RWPE2 (cell line): ENCODE measurements at regions not wholly inside any gene's neighbourhood (a gene's known extent, or its start where the extent isn't known, plus 50 kb on each side); places are given as distances from the start of the nearest gene placed in this dataset.

Experiments
- ATAC-seq: fragments of 200-7000 bp; cut with Tn5 transposase; 3 replicates; pipeline ENCODE4 v1.9.1; 2021; ENCODE audit warnings: low read depth
- DNase-seq: peaks from one replicate; pipeline ENCODE4 v3.0.0-alpha.2; 2020; ENCODE audit warnings: low spot score
- H3K27ac ChIP-seq: fragments of 450-650 bp; 2 replicates; pipeline ENCODE4 v1.5.1; 2017; ENCODE audit warnings: mild to moderate bottlenecking; ENCODE audit not compliant: poor library complexity, severe bottlenecking
- H3K27me3 ChIP-seq: fragments of 250-450 bp; sonication (Bioruptor Pico); 2 replicates; pipeline ENCODE4 v1.5.1; 2021; ENCODE audit warnings: mild to moderate bottlenecking, moderate library complexity; ENCODE audit not compliant: insufficient read depth, poor library complexity, severe bottlenecking
- H3K36me3 ChIP-seq: fragments of 250-450 bp; sonication (Bioruptor Pico); 2 replicates; pipeline ENCODE4 v1.5.1; 2020; ENCODE audit warnings: low read depth, mild to moderate bottlenecking, moderate library complexity
- H3K4me1 ChIP-seq: fragments of 250-450 bp; sonication (Bioruptor Pico); 2 replicates; pipeline ENCODE4 v1.5.1; 2021; ENCODE audit warnings: mild to moderate bottlenecking, moderate library complexity; ENCODE audit not compliant: insufficient read depth, poor library complexity, severe bottlenecking
- H3K4me3 ChIP-seq: fragments of 250-450 bp; sonication (Bioruptor Pico); 2 replicates; pipeline ENCODE4 v1.5.1; 2021; ENCODE audit warnings: mild to moderate bottlenecking, moderate library complexity; ENCODE audit not compliant: severe bottlenecking
- H3K9me3 ChIP-seq: fragments of 250-450 bp; sonication (Bioruptor Pico); 2 replicates; pipeline ENCODE4 v1.5.1; 2021; ENCODE audit warnings: mild to moderate bottlenecking, moderate library complexity; ENCODE audit not compliant: severe bottlenecking
- CTCF ChIP-seq: fragments of 450-650 bp; IDR thresholded peaks from one replicate; pipeline ENCODE4 v1.5.1; 2017; ENCODE audit warnings: mild to moderate bottlenecking, moderate library complexity; ENCODE audit not compliant: poor library complexity, severe bottlenecking

DNA sequence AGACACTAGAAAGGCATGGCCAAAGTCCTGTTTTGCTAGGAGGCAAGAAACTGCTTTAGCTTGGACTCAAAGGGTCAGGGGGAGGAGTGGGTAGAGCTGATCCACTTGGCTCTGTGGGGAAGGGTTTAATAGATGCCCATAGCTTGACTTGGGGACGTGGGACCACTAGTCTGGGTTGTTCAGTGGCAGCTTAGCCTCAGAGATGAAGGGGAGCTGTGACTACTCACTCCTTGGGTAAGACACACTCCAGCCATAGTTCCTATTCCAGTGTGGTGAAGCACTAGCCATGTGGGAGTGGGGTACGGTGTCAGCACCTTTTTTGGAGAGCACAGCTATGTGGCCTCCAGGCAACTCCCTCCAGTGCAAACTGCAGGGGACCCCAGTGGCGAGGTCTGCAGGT, 257.3 kb downstream of the TMEM121 start:
- H3K4me1 ChIP-seq = no peaks in the 10 kb centered on the region
- peaks cover 18% of the 10 kb centered on the region for H3K9me3 ChIP-seq
- no peaks in the 10 kb centered on the region for H3K27me3 ChIP-seq
- ATAC-seq = no peak
- DNase-seq = no peak
- H3K36me3 ChIP-seq = no peaks in the 10 kb centered on the region
- H3K27ac ChIP-seq = no peak overlapping the region
- no peak for TF ChIP-seq CTCF
- H3K4me3 ChIP-seq = no peak overlapping the region

DNA sequence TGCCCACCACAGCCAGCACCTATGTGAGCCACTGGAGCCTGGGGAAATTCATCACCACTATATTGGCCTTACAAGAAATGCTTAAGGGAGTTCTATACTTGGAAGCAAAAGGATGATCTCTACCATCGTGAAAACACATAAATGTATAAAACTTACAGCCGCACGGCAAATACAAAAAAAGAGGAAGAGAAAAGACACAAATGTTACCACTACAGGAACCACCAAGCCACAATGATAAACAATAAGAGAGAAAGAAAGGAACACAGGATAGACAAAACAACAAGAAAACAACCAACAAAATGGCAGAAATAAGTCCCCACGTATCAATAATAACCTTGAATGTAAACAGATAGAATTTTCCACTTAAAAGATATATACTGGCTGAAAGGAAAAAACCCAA, 267.5 kb downstream of the TMEM121 start:
- no peaks in the 10 kb centered on the region for H3K4me1 ChIP-seq
- DNase-seq (no peak), ATAC-seq (no peak)
- H3K27me3 ChIP-seq = no peaks in the 10 kb centered on the region
- H3K9me3 ChIP-seq = peaks cover 7% of the 10 kb centered on the region
- no peaks in the 10 kb centered on the region for H3K36me3 ChIP-seq
- H3K4me3 ChIP-seq = no peak overlapping the region
- no peak overlapping the region for H3K27ac ChIP-seq
- no peak for TF ChIP-seq CTCF

DNA sequence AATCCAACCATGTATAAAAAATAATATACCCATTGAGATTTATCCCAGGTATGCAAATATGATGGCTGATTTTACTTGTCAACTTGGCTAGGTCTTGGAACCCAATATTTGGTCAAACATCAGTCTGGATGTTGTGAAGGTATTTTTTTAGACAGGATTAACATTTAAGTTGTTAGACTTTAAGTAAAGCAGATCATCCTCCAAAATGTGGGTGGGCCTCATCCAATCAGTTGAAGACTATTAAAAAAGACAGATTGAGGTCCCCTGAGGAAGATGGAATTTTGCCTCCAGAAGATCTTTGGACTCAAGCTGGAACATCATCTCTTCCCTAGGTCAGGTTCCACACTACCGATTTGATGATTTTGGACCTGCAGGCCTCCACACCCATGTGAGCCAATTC, 271.2 kb downstream of the TMEM121 start:
- peaks cover 9% of the 10 kb centered on the region for H3K9me3 ChIP-seq
- ATAC-seq = no peak
- H3K36me3 ChIP-seq = no peaks in the 10 kb centered on the region

DNA sequence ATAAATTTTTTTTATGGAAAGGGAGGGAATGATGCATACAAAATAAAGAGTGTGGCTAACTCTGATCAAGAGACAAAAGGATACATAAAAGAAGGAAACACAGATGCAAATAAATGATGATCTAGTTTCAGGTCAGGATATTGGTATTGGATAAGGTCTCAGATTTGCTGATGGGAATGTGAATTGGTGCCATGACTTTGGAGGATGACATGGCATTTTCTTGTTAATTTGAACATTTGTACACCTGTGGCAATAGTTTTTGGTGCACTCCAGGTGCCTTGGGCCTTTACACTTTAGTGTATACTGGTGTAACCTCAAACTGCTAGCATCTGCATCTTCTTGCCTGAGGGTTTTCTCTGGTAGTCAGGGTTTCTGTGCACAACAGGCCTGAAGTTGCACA, 279.3 kb downstream of the TMEM121 start:
- DNase-seq = no peak
- no peak for ATAC-seq
- Histone ChIP-seq H3K4me3 (no peak overlapping the region), H3K9me3 (peaks cover 6% of the 10 kb centered on the region), H3K27ac (no peak overlapping the region), H3K27me3 (peaks cover 12% of the 10 kb centered on the region), H3K36me3 (no peaks in the 10 kb centered on the region), H3K4me1 (no peaks in the 10 kb centered on the region)
- TF ChIP-seq CTCF = no peak

More for the DNA sequence above, 271.2 kb downstream of the TMEM121 start:
- no peak for DNase-seq
- Histone ChIP-seq H3K27me3 (no peaks in the 10 kb centered on the region), H3K4me1 (no peaks in the 10 kb centered on the region), H3K4me3 (no peak overlapping the region), H3K27ac (no peak overlapping the region)
- TF ChIP-seq CTCF = no peak

GRCh38 chr14:105806568-105806967, 280.2 kb downstream of the TMEM121 start:
- no peak for TF ChIP-seq CTCF
- peaks cover 13% of the 10 kb centered on the region for H3K27me3 ChIP-seq
- ATAC-seq (no peak), DNase-seq (no peak)
- H3K4me3 ChIP-seq = no peak overlapping the region
- no peaks in the 10 kb centered on the region for H3K4me1 ChIP-seq
- H3K36me3 ChIP-seq = no peaks in the 10 kb centered on the region
- H3K9me3 ChIP-seq = peaks cover 9% of the 10 kb centered on the region
- H3K27ac ChIP-seq = no peak overlapping the region
